NCI-H2081 treated with DMSO at 0.1 percent for 48 hours (cell line): ENCODE measurements at regions not wholly inside any gene's neighbourhood (a gene's known extent, or its start where the extent isn't known, plus 50 kb on each side); places are given as distances from the start of the nearest gene placed in this dataset.

Experiments
- DNase-seq: peaks from one replicate; lab custom pipeline; 2025; lab: John Stamatoyannopoulos, UW

DNA sequence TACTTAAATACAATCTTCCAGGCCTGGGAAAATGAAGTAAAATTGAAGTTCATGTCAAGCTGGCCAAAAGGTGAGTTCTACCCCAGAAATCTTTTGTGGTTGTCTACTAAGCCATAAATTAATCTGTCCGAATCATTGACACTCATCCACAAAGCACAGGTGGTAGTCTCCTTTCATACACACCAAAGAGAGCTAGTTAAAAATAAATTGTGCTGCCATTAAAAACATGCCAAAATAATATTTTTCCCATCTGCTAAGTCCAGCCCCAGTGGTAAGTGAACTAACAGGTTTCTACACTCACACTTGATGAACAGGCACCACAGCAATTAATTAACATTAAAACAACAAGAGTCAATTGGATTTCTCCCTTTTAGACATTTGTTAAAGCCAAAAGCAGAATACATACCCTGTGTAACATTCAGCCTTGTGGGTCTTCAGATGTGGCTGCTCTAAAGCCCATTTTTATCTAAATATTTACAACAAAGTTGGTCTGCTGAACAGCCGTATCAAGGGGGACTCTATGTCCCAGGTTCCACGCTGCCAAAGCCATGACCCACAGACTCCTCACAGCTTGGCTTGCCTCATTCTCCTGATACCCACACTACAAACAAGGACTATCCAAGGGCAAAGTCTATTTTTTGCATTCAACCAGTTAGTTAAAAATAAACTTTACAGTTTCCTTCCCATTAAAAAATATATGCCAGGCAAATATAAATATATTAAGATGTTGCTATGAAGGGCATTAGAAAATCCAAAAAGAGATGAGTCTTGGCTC lies 490.4 kb downstream of the BMP2 start:
- DNase-seq = no peak

DNA sequence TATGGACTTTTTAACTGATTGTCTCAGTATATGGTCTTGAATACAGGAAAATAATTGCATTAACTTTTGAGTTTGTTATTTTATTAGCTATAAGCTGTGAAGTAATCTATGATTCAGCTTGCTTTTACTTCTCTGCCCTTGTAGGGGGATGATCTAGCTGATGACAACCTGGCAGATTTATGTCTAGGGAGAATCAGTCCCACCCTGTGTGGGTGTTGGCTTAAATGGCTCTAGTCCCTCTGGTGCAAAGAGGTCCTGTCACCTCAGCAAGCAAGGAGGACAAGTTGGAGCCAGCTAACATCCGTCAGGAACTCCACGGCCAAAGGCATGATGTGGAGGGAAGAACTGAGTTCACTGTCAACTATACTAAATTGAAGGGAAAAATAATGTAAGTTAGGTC lies 495.3 kb downstream of the BMP2 start:
- DNase-seq = no peak

DNA sequence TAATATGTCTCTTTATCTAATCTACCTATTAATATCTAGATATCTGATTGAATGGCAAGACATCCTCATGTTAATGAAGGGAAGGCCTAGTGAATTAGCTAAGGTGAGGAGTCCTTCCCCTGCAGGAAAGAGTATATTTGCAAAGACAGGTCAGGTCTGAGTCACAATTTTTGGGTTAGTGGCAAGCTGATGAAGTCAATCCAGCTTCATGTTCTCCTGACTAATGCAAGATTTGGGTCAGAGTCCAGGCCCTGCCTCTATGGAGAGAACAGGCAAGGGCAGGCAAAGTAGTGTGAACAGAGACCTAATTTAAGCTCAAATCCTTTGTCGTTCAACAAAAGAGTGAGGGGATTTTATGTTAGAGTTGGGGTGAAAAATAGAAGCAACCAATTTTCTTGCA lies 496.7 kb downstream of the BMP2 start:
- no peak for DNase-seq

DNA sequence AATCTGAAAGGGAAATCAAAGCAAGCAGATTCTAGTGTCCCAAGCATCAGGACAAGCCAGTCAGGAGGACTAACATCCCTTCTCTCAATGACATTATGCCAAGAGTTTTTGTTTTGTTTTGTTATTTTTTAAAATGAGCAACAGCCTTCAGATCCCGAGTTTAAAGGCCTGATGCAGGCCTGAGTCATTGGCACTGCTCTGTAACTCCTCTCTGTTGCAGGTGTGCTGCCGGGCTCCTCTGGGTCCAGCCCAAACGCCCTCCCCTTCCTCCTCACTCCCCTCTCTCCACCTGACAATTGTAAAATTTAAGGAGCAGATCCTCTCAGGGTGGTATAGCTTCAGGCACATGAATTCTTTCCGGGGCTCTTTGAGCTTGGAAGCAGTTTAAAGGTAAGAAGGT lies 502.0 kb downstream of the BMP2 start:
- DNase-seq = no peak

DNA sequence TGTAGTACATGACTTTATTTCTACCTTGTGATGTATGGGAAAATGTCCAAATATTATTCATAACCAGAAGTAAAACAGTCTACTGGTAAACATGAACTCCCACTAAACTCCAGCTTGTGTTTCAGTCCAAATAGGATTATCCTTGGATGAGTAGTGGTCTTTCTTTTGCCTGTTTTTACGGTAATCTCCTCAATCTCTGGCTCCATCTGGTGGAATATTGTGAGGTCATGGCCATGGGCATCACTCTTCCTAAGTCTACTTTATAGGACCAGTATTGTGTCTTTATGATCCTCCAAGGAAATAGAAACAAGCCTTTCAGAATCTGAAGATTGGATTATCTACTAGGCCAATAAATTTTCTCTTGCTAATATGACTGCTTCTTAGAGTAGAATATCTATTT lies 505.0 kb downstream of the BMP2 start:
- DNase-seq = no peak

DNA sequence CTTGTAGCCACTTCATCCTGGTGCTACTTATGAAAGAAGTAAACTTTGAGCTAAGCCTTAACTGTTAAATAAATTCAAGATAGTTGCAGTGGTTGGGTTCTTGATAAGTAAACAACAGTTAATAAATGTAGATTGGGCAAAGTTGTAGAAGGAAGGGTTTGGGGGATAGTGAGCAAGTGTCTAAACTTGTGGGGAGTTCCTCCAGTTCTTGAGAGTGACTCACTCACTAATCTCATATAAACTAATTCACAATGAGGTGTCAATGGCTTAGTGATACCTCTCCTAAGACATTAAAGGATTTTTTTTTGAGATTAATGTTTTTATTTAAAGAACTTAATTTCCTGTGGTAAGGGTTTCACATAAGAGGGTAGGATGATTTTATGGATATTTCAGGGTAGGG lies 507.4 kb downstream of the BMP2 start:
- no peak for DNase-seq

DNA sequence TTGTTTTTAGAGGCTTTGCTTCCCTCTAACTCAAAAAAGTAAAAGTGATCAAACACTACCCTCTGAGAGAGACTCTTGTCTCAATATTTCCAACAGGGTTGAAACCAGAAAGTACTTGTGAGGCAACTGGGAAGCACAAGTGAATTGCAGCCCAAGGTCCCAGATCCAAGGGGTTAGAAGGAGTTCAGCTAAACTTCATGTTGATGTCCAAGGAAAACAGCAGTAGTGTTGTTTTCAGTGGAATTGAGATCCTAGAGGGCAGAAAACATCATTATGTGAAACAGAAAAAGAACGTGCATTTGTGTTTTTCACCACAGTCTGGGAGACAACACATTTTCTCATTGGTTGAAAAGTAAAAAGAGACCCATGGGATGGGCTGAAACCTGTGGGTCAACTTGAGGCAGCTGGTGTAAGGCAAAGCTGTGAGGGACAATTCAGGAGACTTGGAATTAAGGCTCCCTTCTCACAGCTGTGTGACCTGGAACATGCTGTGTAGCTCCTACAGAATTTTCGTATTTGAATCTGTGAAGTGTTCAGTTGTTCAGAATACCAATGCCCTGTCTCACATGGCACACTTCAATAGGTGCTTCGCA lies 508.3 kb downstream of the BMP2 start:
- DNase-seq = no peak

DNA sequence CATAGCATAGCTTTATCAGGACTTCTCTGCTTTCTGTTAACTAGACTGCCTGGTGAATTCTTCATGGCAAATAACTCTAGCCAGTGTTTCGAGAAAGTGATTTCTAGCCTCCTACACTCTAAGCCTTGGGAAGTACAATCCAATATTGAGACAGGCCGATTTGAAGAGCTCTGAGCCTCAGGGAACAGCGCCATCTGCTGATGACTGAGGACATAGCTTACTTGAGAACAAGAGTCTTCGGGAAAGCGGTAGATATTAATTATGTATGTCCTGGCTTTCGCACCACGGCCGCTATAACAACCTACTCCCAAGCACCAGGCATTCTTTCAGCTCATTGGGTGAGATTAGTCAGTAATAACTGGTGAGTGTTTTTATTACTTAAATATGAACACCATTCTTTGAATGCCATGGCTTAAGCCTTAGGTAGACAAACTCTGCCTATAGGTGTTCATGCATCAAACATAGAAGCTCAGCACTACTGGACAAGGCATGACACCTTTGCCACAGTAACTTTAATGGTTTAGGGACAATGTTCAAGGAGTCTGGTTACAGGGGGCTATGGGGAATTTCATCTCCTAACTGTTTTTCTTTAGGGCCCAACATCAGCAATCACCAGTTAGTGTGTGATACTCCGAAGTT lies 518.6 kb downstream of the BMP2 start:
- DNase-seq = peak; percentile 41

DNA sequence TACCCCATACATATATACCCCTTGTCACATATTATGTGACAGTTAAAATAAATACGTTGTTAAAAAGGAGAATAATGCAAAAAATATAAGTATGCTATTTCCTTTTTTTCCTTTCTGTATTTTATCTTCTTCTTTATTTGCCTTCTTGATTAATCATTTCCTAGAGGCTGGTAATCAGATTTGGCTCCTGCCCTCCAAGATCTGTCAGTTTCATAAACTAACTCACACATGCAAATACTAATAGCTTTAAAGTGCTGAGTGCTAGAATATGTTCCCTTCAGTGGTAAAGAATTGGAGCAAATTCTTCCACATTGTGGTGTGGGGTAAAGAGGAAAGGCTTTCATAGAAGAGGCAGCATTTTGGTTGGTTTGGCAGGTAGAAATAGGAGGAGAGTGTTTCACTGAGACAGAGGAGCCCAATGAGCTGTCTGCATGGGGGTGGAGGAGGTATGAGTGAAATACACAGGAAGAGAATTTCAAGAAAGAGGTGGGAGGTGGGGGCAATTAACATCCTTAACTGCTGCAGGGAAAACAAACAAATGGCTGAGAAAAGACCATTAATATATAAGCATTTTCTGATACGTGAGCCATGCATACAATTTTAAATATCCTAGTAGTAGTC lies 523.9 kb downstream of the BMP2 start:
- no peak for DNase-seq

DNA sequence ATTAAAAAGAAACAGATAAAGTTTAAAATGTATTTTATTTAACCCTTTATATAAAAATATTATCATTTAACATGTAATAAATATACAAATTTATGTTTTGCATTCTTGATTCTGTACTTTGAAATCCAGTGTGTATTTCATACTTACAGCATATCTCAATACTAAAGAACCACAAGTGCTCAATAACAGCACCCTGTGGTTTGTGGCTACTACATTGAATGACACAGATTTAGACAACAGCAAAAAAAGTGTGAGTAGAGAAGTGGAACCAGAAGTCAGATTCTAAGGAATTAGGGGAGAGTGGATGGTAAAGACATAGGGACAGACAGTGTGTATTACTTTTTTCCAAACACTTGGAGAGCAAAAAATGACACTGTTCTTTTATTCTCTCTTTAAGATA lies 524.5 kb downstream of the BMP2 start:
- no peak for DNase-seq

DNA sequence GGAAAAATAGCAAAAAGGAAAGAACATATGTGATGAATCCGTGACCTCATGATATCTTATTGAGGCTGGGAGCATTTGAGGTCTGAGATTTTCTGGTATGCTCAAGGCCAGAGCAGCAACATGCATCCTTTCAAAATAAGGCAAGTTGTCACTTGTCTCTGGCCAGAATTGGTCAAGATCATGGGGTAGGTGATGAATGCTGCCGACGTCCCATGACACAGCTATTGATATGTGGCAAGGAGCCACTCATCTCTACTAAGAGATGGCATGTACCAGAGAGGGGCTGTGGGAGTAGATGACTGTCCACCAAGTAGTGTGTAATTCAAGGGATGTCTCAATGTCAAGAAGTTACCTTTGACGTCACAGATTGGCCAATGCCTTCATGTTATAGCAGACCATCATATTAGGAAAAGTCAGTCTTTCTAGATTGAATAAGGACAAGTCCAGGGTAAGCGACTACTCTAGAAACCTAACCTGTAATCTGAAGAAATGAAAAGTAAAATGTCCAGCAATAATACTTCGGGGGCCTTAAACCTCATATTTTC lies 527.4 kb downstream of the BMP2 start:
- DNase-seq = no peak

DNA sequence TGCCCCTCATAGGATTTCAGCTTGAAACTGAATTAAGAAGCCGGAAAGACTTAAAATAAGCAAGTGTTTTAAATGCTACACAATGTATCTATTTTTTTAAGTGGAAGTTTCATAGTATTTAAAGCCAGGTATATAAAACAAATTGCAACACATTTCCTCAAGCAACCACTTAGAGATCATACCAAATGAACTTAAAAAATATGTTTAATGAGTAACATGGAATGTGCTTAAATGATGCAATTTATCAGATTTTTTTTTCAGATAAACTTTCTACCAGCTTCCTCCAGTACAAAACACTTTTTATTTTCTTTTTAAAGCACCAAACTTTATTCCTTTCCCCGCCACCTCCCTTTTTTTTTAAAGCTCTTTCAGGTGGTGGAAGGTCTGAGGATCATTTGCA lies 534.3 kb downstream of the BMP2 start:
- no peak for DNase-seq

DNA sequence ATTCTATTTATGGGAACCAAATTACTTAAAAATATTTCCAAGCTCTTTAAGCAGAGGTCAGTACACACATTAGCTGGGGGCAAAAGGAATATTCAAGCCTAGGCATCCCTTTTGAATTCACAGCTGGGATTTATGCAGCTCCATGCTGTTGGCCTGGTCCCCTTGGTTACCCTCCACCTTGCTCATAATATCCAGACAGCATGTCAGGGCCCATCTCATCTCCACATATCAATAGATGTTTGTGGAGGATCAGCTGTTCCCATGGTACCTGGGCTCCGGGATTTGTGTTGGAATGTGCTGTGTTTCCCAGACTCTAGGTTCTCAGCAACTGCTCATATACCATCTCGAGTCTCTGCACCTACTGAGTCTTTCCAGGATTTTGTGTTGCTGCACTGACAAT lies 534.8 kb downstream of the BMP2 start:
- DNase-seq = no peak

DNA sequence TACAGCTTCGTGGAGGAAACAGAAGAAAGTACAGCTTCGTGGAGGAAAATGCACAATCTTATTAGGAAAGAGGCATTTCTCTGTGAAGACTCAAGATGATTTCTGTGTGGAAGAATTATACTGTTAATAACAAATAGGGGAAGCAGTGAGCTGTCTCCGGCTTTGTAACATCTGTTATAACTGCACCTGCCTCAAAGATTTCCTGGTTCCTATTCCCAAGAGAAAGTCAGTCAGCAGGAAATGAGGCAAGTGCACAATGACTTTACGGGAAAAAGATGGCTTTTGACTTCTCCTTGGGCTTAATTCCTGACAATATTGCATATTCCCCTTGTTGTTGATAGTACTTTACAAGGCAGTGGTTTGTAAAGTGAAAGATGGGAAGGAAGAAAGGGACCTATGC lies 538.5 kb downstream of the BMP2 start:
- no peak for DNase-seq

DNA sequence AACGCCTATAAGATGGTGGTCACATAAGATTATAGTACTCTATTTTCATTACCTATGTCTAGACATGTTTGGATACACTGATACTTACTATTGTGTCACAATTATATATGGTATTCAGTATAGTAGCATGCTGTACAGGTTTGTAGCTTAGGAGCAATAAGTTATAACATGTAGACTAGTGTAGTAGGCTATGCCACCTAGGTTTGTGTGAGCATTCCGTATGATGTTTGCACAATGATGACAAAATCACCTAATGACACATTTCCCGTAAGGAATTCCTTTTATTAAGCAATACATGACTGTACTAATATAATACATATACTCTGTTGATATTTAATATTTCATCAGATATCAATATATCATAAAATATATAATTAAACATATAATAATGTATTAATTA lies 540.7 kb downstream of the BMP2 start:
- no peak for DNase-seq

DNA sequence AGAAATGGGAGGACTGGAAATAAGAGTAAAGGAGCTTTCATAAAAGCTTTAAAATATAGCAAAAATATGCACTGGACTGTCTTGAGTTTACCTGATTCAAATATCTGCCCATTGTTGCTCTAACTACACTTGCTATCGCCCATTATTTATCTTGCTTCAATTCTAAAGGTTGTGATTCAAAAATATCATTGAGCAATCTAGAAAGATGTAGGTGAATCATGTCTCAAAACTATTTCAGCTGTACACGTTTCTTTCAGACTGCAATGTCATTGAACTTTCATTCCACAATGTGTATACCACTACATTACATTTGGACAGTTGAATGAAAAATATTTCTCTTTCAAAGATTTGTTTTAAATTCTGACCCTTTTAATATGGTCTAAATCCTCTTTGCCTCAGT lies 545.6 kb downstream of the BMP2 start:
- DNase-seq = no peak

DNA sequence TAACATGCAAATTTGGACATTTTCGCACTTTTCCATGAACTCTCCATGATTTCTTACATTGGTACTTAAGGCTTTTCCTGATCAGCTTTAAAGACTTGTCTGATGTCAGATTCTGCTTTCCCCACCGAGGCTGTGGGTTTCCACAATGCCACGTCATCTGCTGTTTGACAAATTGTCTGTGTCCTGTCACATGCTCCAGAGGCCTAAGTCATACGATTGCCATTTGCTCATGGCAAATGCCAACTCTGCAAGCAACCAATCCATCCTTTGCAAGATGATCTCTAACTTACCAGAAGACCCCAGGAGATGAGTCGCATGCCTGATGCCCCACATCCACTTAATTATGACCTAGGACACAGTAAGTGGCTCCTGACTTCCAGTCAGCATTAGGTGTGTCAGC lies 556.5 kb downstream of the BMP2 start:
- DNase-seq = no peak

DNA sequence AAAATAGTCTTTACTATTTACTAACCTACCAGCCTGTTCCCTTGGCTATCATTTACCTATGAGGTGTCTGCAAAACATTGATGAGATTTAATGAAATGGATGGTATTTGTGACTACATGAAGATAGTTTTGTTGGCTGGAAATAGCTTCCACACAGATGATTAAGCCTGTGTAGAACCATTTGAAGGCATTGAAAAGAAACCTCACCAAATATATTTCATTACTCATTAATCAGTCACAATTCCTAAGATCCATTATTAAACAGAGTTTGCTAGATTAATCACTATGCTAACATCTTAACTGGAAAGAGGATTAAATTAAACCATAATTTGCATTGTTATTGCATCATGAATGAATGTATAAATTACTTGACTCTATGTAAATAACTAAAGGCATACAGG lies 560.3 kb downstream of the BMP2 start:
- no peak for DNase-seq

DNA sequence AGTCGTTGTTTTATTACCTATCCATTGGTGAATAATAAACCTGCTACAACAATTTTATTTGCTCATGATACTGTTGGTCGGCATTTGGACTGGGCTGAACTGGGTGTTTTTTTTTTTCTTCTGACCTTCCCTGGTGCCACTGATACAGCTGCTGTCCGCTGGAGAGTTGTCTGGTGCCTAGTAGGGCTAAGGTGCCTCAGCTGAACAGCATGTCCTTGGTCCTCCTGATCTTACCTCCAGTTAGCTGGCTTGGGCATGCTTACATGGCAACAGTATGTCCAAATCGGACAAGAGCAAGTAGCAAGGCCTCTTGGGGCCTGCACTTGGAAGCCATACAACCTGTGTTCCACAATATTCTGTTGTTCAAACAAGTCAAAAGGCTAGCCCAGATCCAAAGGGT lies 563.4 kb downstream of the BMP2 start:
- no peak for DNase-seq

DNA sequence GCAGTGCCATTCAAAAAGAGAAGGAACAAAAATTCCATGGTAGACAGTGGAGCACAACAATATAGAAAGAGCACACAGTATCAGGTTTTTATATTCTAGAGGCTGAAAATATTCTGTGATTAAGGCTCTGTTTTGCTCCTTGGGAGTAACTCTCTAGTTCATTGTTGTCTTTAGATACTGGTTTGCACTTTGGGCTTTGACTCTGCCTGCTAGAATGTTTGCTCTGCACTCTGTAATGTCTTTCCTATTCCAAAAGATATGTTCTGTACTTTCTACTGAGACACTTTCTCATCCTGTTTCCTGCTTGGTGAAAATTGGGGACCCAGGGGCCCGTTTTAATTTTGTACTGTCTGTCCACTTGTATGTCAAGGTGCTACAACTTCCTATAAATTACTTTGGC lies 564.7 kb downstream of the BMP2 start:
- no peak for DNase-seq

DNA sequence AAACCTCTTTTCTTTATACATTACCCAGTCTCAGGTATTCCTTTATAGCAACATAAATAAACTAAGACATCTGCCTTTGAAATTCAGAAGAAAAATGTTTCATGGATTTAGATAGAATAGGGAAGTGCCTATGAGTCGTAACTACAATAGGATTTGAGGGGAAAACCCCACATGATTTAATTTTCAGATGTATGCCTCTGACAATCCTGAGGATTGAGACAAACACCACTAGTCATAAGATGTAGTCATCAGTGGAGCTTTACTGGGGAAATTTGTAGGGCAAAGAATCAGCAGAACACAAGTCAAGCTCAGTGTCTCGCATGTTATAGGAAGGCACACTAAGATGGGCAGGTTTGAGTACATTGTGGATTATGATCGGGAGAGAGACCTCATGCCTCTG lies 566.4 kb downstream of the BMP2 start:
- no peak for DNase-seq

DNA sequence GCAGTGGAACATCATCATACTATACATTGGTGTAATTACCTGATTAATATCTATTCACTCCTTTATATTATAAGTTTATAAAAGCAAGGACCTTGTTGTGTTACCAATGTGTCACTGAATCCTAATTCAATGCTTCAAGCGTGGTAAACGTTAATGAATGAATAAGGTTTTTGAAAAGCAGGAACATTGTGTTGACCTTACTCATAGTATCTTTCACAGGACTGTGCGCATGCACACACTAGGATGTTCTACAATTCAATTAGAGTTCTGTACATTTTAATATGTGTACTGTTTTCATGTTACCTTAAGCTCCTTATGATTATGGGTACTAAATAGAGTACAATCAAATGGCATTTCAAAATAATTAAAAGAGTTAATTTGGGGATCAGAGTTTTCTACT lies 578.5 kb downstream of the BMP2 start:
- DNase-seq = no peak

DNA sequence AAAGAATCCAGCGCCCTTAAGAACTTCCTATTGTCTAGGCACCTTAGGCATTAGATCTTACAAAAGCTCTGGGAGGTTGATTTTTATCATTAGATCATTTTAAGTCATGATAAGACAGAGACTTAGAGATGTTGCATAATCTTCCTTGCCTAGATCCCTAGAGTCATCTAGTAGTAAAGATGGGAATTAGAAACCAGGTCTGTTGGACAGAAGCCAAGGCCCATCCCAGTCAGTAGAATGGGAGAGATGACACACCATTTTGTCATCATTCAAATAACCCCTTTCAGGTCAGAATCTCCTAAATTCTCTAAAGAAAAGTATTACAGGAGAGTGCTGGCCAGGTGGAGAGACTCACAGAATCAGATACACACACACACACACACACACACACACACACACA lies 579.1 kb downstream of the BMP2 start:
- DNase-seq = no peak
